Upper lobe of left lung (tissue), 4 donors: ENCODE measurements at regions not wholly inside any gene's neighbourhood (a gene's known extent, or its start where the extent isn't known, plus 50 kb on each side); places are given as distances from the start of the nearest gene placed in this dataset.
"Not testable (repeated sequence)": the region's sequence is repeated elsewhere in the genome, so short reads cannot be mapped to it uniquely, and the experiment has no call there.

Experiments used
- CTCF ChIP-seq, 6 experiments: fragments of 450-650 bp in 4 of 6; fragments of 200-600 bp in 2 of 6; sonication (generic) in 2 of 6; IDR thresholded peaks; one replicate each; pipeline ENCODE4 v1.5.1; 2016 to 2019; ENCODE audit warnings: antibody characterized with exemption in 6 of 6
- EP300 ChIP-seq, 4 donors: sonication (generic); formaldehyde crosslinking; IDR thresholded peaks; one replicate each; pipeline ENCODE4 v1.5.1; 2017; ENCODE audit warnings: antibody characterized with exemption in 4 of 4, control low read depth in 2 of 4
- POLR2AphosphoS5 ChIP-seq, 2 donors: sonication (generic); formaldehyde crosslinking; IDR thresholded peaks; one replicate each; pipeline ENCODE4 v1.5.1; 2017; ENCODE audit warnings: antibody characterized with exemption in 2 of 2

- TF ChIP-seq CTCF, EP300, POLR2AphosphoS5 (IDR thresholded peaks at IDR 0.05): not testable (repeated sequence)
Observed at GRCh38 chr2:166766769-166767322, 121.4 kb upstream of the XIRP2 start.
